HepG2 (cell line): ENCODE measurements at regions not wholly inside any gene's neighbourhood (a gene's known extent, or its start where the extent isn't known, plus 50 kb on each side); places are given as distances from the start of the nearest gene placed in this dataset.

ENCODE experiments used
- CTCF ChIP-seq: sonication (generic); formaldehyde crosslinking; IDR thresholded peaks from 2 replicates; pipeline ENCODE4 v1.5.0; 2020; ENCODE audit warnings: mild to moderate bottlenecking, missing genetic modification reagents, moderate library complexity
- NBN ChIP-seq: fragments of 450-650 bp; conservative IDR thresholded peaks from 2 replicates; pipeline ENCODE4 v1.6.1; 2017

DNA sequence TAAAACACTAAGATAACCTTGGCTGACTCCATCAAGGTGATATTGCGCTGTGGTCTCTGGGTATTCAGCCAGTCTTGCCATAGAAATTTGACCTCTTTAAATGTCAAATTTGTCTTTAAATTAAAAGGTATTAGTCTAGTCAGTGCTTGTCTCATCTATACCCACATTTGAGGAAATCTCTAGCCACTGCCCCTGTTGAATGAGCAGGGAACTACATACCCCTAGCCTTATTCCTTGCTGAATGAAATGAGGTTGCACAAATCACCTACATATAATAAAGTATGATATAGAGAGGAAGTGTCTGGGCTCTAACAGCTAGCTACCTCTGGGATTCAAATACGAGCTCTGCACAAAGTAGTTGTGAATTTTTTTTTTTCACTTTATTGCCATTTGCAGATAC lies 256.8 kb downstream of the C12orf50 start:
- TF ChIP-seq NBN (no peak), CTCF (no peak)
